Activated T-cell treated with anti-CD3 and anti-CD28 coated beads, Interleukin-2, amount 50 U/mL, for 1 hour (primary cell): ENCODE measurements at regions not wholly inside any gene's neighbourhood (a gene's known extent, or its start where the extent isn't known, plus 50 kb on each side); places are given as distances from the start of the nearest gene placed in this dataset.

Experiments used
- DNase-seq: peaks from one replicate; pipeline ENCODE4 v3.0.0-alpha.2; 2020

DNA sequence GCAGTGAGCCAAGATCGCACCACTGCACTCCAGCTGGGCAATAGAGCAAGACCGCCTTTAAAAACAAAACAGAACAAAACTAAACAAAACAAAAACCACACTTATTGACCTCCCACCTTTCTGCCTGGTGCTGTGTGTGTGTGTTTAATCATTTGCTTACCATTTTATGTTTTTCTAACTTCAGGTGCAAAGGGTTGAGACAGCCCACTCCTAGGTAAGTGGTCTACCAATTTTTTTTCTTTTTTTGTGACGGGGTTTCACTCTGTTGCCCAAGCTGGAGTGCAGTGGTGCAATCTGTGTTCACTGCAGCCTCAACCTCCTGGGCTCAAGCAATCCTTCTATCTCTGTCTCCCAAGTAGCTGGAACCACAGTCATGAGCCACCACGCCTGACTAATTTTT lies 65.8 kb downstream of the SALL1 start:
- DNase-seq = no peak

DNA sequence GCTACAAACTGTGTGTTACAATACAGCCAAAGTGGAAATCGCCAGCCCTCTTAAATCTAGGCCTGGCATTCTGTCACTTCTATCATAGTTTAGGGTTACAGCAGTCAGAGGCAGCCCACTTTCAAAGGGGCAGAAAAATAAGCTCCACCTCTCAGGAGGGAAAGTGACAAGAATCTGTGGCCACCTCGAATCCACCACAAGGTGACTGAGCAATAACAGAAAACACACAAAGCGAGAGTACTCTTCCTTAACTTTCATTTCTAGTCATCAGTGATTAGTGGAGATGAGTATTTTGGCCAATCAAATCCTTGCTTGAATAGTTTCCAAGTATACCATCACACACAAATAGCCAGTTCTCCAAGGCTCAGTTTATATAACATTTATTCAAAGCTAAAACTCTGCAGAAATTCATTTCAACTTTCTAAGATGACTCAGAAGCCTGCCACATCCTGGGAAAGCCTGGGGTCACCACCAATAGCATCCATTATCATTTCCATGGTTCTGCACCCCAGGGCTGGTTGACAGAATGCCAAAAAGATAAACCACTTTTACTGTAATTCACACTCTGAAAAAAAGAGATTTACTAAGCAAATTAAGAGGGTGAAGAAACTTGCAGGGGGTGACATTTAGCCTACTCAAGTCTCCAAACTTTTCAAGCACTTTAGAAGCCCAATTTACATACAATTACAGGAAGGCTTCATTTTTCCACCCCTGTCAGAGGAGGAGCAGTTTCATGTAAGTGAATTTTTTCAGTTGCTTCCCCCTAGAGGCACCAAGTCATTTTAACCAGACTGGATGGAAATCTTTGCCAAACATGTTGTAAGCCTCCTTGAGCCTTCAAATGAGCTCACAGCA lies 66.8 kb downstream of the SALL1 start:
- no peak for DNase-seq

DNA sequence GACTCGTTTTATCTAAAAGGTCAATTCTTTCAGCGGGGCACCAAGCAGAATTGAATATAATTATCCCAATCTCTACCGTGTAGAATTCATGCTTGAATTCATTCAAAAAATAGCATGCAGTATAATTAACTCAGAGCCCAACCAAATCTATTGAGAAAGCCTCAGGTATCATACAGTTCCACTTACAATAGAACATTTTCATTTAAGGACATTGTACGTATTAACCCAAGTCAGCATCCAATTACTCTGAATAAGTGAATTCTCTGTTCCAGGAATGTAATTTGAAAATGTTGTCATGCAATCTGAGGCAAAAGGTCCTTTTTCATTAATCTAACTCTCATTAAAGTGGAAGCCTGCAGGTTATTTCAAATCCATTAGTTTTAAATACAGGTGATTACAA lies 78.5 kb downstream of the SALL1 start:
- no peak for DNase-seq

DNA sequence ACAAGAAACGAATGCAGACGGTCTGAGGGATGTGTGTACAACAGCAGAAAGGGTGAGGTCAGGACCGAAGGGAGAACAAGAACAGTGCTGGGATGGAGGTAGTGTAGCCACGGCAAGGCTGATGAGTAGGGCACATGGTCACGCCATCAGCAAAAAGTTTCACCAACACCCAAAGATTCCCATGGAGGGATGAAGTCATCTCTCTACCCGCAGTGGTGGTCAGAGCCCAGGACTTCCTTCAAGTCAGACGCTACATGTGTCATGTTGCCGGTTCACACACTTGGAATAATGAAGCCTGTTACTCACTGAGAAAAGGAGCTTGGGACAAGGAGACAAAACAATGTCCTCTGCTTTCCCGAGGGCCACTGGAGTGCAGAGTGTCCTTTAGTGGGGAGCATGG lies 79.7 kb downstream of the SALL1 start:
- DNase-seq = no peak

DNA sequence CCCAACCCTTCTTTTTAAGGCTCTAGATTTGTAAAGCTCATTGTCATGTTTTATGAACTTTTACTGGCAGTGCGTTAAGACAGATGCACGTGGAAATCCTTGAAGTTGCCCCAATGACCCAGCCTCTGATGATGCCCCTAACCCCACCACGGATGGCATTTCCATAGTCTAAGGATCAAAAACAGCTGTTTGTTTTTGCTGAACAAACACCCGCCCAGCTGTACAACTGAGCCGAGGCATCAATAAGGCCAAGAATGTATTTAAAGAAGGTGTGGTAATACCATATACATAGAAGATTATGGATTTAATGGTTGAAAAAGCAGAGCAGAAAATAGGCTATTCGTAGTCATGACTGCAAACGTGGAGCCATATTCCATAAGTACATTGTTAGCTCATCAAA lies 83.7 kb downstream of the SALL1 start:
- DNase-seq = no peak

DNA sequence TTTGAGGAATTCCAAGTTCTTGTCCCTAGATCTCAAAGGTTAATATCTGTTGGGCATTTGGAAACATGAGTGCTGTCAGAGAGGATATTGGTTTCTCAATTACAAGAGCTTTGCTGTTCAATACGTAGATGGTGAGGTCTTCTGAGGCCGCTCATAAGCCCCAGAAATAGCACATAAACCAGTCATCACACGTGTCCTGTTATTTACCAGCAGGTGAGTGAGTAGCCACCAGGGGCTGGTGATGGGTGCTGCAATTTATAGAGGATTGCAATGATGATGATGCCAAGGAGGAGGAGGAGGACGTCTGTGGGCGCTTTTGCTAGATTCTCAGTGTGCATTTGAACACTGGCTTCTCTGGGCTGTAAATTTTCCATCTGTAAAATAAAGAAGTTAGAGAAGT lies 89.0 kb downstream of the SALL1 start:
- no peak for DNase-seq

DNA sequence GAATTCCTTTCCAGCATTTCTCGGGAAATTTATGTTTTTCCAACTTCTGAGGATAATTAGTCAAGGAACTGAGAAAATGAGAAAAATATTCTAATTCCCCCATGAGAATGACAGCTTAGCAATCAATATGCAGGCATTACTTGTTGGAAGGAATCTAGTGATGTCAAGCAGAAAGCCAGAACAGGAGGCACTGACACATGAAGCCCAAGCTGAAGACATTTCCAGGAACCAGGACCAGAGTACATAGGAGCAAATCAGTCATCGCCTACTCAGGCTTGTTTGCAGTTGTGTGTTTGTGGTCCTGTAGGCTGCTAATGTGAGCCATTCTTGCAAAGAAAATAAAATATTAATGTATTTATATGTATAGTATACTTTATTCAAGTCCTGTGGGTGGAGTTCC lies 89.7 kb downstream of the SALL1 start:
- no peak for DNase-seq

DNA sequence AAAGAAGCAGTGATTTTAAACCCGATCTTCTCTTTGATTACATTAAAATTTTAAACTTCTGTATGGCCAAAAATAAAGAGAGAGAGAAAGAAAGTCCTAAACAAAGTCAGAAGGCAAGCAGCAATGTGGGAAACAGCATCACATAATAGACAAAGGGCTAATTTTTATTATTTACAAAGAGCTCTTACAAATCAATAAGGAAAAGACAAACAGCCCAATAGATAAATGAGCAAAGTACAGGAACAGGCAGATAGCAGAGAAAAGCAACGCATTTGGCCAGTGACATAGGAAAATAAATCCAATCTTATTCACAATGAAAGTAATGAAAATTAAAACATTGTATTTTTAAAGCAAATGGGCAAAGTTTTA lies 93.1 kb downstream of the SALL1 start:
- DNase-seq = no peak

DNA sequence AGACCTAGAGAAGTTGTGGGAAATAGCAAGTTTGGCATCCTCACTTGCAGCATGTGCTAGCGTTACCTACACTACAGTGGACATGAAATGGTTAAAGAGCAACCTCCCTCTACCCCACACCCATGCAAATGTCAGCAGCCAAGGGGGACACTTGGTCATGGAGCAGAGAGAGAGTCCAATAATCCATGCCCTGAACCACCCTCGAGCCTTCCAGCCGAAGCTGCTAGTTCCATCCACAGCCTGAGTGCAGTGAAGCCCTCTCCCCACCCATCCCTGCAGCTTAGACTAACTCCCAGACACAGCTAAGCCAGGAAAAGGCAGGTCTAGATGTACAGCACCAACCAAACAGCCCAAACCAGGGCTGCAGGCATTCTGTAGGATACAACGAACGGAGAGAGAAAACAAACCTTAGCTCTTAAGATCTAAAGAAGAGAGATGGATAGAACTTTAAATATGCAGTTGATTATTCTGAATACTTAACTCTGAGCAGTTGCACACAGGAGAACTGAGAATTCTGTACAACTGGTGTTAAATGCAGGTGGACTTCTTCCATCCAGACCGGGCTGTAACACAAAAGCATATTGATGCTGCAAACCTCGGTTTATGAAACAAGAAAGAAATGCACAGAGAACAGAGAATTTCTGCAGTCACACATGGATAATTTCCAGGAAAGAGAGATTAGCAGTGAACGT lies 93.8 kb downstream of the SALL1 start:
- no peak for DNase-seq

DNA sequence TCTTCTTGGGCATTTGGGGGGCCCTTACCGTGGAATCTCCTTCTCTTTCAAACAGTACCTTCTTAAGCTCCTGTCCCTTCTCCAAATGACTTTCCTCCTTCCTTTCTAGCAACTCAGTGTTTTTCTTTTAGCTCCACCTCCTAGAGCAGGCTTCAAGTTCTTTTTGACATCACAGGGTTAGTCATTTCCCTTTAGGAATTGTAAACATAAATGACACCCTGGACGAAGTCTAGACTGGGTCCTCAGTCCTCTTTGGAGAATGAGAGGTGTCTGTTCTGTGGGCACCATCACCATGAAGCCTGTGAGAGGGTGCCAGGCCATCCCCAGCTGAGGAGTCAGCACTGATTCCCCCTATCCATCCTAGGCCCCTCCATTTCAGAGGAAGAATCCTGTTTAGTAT lies 94.7 kb downstream of the SALL1 start:
- DNase-seq = no peak

DNA sequence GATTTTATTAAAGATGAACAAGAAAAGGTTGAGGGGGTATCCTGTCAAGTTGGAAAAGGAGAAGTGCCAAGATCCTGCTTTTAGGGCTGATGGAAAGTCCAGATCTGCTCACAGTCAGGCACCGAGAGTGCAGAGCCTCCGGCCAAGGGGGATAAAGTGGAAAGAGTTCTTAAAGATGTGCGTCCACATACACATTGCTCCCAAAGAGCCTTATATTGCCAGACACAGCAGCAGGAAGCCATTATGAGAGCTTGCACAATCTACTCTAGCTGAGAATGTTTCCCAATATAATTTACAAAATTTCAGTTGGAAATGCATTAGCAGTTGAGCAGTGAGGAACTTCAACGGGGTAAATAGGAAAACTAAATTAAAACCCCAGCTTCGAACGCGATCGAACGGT lies 95.6 kb downstream of the SALL1 start:
- DNase-seq = no peak

DNA sequence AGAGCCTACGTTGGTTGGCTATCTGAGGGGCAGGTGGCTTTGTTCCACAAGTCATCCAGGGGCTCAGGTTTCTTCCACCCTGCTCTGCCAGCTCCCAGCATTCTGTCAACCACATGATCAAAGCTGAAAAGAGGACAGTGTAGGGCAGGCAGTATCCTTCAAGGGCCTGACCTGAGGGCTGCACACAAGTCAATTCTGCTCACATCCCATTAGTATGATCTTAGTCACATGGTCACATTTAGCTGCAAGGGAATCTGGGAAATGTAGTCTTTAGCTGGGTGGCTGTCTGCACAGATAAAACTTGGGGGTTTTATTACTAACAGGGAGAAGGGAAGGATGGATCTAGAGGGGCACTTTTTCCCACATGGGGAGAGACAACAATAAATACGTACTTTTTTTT lies 97.3 kb downstream of the SALL1 start:
- DNase-seq = no peak

DNA sequence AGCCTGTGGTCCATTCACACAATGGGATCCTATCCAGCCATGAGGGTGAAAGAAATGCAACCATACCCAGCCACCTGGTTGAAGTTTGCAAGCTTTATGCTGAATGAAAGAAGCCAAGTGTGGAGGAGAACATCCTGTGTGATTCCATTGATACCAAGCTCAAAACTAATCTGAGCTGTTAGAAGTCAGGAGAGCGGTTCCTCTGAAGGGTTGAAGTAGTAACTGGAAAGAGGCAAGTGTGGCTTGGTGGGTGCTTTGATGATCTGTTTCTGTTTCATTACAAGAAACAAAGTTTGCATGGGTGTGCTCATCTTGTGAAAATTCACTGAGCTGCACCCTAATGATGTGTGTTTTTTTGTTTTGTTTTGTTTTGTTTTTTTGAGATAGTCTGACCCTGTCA lies 99.4 kb downstream of the SALL1 start:
- no peak for DNase-seq

DNA sequence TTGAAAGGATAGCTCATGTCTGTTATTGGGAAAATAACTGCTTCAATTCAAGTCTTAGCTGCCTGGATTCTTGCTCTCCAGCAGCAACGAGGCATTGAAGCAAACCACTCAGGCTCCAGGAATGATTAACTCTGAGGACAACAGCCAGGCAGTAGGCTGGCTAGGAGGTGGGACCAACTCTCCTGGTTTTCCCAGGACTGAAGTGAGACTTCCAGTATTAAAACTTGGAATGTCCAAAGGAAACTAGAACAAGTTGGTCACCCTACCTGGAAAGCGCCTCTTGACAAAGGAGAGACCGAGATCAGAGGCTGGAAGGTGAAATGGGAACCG lies 100.7 kb downstream of the SALL1 start:
- DNase-seq = no peak

DNA sequence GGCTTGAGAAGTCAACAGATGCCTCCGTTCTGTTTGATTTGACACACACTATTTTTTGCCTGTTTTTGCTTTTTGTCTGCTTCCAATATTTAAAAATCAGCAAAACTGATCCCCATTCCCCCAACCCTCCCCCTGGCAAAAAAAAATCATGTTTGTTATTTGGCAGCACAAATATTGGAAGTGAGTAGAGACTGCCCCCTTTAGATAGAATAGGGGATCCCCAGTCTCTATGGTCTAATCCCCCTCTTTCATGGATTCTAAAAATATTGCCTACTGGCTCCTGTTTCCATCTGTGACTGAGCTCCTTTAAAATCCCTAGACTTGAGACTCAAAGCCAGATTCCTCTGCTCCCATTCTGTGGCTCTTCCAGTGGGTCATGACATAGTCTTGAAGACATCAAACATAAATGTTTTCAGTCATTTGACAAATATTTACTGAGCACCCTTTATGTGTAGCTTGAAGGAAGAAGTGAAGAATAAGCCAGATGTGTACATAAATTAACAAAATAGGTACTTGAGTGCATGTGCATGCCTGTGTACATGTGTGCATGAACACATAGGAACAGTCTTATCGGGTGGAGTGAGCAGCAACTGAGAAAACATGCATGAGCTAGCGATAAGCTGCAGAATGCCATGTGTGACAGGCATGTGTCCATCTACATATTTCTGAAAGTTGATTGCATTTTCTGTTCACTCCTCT lies 101.2 kb downstream of the SALL1 start:
- no peak for DNase-seq

DNA sequence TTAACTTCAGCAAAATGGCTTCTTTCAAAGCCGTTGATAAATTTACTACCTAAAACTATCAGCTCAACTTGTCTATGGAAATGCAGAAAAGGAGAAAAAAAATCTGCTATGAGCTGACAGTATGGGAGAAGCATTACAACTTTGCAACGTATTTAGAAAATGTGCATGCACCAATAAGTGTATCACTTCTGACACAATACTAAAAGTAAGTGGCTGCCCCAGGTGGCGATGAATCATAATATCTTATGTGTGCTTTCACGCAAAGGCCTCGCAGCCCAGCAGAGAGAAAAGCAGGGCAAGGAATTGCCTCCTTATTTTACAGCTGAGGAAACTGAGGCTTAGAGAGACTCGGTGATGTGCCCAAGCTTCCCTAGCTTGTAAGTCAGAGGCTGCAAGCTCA lies 101.8 kb downstream of the SALL1 start:
- DNase-seq = no peak

DNA sequence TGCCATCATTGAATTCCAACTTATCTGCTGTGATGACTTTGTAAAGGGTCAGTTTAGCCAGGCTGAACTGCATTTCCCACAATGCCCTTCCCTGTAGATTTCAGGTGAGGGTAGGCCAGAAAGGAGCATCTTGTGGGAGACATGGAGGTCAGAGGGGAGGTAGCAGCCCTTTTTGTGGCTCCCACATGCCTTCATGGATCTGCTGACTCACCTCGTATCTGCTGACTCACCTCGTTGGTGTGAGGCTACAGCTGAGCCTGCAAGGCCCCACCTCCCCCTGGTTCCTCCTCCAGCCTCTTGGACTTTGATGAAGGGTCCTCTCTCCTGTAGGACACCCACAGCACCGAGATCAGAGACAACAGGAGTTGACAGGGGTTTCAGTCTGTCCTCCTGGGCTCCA lies 102.5 kb downstream of the SALL1 start:
- DNase-seq = no peak

DNA sequence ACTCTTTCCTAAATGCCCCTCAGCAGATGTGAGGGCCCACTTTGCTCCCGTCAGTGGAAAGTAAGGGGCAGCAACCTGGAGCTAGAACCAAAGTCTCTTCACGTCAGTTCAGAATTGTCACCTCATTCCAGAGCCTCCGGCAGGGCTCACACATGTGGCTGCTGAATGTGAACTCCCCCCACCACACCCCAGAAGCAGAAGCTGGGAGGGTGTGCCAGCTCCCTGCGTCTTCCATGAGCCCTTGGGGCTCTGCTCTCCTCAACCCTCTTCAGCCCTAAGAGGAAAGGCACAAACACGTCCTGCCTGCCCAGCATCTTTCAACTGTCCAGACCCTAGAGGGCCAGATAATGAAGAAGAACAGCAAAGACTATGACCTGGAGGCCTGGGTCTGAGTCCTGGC lies 105.3 kb downstream of the SALL1 start:
- DNase-seq = no peak

DNA sequence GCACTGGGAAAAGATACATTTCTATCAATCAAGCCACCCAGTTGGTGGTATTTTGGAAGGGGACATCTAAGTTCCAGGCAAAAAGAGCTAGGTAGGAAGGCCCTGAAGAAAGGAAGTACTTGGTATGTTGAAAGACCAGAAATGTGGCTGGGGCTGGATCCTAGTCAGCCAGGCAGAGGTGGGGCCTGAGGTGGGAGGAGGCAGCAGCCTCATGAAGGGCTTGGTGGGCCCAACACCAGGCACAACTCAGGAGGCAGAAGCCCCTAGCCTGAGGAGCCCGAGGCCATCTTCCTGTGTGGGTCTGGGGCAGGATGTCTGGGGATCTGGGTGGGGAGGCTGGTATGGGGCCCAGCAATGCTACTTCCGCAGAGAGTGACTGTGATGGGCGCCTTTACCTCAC lies 105.9 kb downstream of the SALL1 start:
- no peak for DNase-seq

DNA sequence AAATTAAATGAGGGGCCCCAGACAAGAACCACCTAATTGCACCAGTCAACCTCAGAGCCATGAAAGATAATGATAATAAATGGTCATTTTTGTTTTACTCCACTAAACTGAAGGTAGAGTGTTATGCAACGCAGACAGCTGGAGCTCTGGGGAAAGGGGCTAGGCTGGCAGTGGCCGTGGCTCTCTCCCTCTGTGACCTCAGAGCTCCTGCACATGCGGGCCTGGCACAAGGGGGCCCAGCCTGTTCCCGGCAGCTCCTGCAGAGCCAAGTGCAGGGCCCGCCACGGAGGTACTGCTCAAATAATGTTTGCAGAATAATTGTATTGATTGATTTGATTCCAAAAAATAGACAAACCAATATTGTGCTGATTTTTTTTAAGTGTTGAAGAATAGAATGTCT lies 109.5 kb downstream of the SALL1 start:
- DNase-seq = no peak

DNA sequence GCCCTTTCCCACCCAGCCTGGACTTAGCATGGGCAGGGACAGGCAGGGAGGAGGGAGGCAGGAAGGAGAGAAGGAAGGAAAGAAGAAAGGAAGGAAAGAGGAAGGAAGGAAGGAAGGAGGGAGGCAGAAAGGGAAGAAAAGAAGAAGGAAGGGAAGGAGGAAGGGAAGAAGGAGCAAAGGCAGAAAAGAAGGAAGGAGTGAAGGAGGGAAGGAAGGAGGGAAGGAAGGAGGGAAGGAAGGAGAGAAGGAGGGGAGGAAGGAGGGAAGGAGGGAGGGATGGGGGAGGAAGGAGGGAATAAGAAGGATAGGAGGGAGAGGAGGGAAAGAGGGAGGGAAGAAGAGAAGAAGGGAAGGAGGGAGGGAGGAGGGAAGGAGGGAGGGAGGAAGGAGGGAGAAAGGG lies 110.4 kb downstream of the SALL1 start:
- DNase-seq = no peak

DNA sequence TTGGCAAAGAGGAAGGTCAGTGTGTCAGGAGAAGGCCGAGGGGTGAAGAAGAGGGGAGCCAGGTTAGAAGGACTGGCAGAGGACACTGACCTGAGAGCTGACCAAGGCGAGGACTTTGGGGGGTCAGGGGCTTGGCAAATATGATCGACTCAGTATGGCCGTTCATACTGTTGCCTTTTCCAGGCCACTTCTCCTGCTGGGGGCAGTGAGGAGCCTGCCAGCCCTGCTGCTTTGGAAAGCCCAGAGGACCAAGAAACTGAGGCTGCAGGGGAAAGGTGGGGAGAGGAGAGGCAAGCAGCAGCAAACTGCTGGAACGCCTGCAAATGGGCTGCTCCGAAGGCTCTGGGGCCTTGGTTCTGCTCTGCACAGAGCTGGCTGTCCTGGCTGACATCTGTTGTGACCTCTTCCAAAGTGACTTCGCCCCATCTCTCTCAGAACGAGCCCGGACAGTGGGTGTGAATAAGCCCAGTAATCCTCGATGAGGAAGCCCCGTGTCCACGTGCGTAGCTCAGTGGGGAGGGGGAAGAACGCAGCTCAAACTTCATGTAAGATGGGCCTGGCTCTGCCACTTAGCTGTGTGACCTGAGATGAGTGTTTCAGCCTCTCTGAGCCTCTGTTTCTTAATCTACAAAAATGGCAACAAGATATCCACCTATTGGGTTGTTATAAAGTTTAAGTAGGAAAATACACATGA lies 111.3 kb downstream of the SALL1 start:
- no peak for DNase-seq

DNA sequence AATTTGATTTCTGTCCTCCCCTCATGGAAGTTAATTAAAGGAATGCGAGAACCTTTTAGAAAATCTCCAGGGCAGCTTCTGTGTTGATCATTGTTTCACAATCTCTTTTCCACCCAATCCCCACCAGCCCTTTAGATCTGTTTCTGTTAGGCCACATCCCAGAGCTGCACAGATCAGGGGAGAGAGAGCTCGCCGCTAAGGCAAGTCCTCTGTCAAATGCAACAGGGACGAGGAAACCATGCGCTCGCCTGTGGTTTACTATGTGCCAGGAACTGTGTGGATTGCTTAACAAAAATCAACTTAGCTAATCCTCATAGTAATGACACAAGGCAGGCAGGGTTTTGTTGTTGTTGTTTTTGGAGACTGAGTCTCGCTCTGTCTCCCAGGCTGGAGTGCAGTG lies 115.4 kb downstream of the SALL1 start:
- no peak for DNase-seq

DNA sequence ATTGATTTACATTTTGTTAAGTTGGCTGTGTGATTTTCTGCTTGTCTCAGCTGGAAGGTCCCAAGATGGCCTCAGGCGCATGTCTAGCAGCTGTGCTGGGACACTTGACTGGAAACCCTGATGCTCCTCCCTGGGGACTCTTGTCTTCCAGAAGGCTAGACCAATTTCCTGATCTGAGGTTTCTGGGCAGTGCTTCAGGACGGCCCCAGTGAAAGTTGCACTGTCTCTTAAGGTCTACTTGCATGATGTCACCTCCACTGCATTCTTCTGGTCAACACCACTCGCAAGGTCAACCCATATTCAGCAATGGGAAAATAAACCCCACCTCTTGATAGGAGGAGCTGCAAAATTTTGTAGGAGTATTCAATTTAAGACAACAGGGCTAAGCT lies 116.0 kb downstream of the SALL1 start:
- DNase-seq = no peak
